ENCODE measurements at regions not wholly inside any gene's neighbourhood (a gene's known extent, or its start where the extent isn't known, plus 50 kb on each side); places are given as distances from the start of the nearest gene placed in this dataset.

DNA sequence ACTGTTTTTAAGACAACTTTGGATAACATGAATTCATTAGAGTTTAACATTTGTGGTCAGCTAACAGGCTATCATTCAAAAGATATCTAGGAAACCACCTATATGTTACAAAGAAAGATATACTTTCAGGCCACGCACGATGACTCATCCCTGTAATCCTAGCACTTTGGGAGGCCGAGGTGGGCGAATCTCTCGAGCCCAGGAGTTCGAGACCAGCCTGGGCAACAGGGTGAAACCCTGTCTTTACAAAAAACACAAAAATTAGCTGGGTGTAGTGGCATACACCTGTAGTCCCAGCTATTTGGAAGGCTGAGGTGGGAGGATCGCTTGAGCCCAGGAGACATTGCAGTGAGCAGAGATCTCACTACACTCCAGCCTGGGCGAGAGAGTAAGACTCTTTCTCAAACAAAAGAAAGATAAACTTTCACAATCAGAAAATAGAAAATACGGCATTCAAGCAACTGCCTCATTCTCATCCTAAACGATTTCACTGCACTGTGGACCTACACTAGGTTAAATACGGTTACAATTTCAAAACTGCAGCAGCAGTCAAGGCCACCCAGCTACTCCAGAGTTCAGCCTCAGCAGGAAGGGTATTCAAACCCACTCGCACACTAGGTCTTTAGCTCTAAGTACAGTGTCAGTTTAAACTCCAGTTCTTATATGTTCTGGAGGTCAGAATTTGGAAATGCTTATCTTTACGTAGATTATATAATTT is 250.0 kb upstream of the SLC39A10 start:
- no peak for DNase-seq (ENCODE audit: low read depth in 1 of 2, low spot score in 1 of 2)
- no peak overlapping the region for H3K27ac ChIP-seq
- H3K36me3 ChIP-seq = no peaks in the 10 kb centered on the region
- no peaks in the 10 kb centered on the region for H3K9me3 ChIP-seq (ENCODE audit: low read depth)
- H3K27me3 ChIP-seq = no peaks in the 10 kb centered on the region
- no peak overlapping the region for H3K4me3 ChIP-seq
- TF ChIP-seq, protein P1, sequence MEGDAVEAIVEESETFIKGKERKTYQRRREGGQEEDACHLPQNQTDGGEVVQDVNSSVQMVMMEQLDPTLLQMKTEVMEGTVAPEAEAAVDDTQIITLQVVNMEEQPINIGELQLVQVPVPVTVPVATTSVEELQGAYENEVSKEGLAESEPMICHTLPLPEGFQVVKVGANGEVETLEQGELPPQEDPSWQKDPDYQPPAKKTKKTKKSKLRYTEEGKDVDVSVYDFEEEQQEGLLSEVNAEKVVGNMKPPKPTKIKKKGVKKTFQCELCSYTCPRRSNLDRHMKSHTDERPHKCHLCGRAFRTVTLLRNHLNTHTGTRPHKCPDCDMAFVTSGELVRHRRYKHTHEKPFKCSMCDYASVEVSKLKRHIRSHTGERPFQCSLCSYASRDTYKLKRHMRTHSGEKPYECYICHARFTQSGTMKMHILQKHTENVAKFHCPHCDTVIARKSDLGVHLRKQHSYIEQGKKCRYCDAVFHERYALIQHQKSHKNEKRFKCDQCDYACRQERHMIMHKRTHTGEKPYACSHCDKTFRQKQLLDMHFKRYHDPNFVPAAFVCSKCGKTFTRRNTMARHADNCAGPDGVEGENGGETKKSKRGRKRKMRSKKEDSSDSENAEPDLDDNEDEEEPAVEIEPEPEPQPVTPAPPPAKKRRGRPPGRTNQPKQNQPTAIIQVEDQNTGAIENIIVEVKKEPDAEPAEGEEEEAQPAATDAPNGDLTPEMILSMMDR (IDR thresholded peaks at IDR 0.05; ENCODE audit: low read depth, low read length) = no peak
- no peaks in the 10 kb centered on the region for H3K4me1 ChIP-seq (ENCODE audit: low read depth)

DNA sequence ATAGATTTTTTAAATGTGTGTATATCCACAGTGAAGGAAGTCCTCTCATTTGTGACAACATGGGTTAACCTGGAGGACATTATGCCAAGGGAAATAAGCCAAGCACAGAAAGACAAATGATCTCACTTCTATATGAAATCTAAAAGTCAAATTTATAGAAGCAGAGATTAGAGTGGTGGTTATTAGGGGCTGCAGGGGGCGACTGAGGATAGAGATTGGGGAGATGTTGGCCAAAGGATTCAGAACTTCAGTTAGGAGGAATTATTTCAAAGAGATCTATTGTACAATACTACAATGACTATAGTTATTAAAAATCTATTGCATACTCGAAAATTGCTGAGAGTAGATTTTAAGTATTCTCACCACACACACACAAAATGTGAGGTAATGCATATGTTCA is 252.4 kb upstream of the SLC39A10 start:
- no peaks in the 10 kb centered on the region for H3K36me3 ChIP-seq
- H3K4me3 ChIP-seq = no peak overlapping the region
- no peak overlapping the region for H3K27ac ChIP-seq
- peak; percentile 21 to 30 for DNase-seq (ENCODE audit: low read depth in 1 of 2, low spot score in 1 of 2)
- no peaks in the 10 kb centered on the region for H3K27me3 ChIP-seq
- TF ChIP-seq, protein P1 (IDR thresholded peaks at IDR 0.05; ENCODE audit: low read depth, low read length) = peak; percentile 4
- H3K4me1 ChIP-seq (ENCODE audit: low read depth) = no peaks in the 10 kb centered on the region
- H3K9me3 ChIP-seq (ENCODE audit: low read depth) = no peaks in the 10 kb centered on the region

DNA sequence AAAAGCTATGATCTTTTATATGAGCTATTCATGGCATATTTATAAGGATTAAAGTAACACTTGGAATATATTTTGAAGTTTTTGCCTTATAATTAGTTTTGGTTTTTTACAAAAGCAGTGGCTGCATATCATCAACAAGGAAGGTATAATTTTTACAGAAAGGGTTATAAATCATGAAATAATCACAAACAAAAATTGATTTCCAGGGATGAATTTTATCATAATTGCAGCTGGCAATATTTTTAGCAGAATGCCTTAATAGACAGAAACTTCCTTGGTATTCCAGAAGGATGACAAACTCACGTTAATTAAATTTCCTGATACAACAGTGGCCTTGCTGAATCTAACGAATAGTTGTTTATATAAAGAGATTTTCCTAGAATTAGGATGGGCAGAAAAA is 260.5 kb upstream of the SLC39A10 start:
- no peaks in the 10 kb centered on the region for H3K27me3 ChIP-seq
- TF ChIP-seq, protein P1 (IDR thresholded peaks at IDR 0.05; ENCODE audit: low read depth, low read length) = no peak
- H3K4me1 ChIP-seq (ENCODE audit: low read depth) = no peaks in the 10 kb centered on the region
- H3K9me3 ChIP-seq (ENCODE audit: low read depth) = no peaks in the 10 kb centered on the region
- DNase-seq (ENCODE audit: low read depth in 1 of 2, low spot score in 1 of 2) = no peak
- no peak overlapping the region for H3K4me3 ChIP-seq
- H3K27ac ChIP-seq = no peak overlapping the region
- no peaks in the 10 kb centered on the region for H3K36me3 ChIP-seq

DNA sequence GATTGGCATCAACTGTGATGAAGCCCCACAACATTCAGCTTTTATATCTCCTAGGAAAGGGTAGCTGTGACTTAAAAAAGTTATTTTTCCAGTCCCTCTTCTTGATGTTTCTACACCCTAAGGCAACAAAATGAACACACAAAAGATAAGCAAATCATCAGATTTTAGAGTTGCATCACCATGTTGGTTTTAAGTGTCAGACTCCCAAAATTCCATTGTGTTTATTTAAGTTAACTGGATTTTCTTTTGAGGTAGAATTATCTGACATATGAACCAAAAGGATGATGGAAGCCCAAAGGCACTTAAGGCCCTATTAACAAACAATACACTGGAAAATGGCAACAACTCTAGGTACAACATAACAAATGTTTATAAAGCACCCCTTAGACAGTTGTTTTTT is 261.7 kb upstream of the SLC39A10 start:
- TF ChIP-seq, protein P1 (IDR thresholded peaks at IDR 0.05; ENCODE audit: low read depth, low read length) = no peak
- peak in 1 of 2 donors; percentile 62 for DNase-seq (ENCODE audit: low read depth in 1 of 2, low spot score in 1 of 2)

DNA sequence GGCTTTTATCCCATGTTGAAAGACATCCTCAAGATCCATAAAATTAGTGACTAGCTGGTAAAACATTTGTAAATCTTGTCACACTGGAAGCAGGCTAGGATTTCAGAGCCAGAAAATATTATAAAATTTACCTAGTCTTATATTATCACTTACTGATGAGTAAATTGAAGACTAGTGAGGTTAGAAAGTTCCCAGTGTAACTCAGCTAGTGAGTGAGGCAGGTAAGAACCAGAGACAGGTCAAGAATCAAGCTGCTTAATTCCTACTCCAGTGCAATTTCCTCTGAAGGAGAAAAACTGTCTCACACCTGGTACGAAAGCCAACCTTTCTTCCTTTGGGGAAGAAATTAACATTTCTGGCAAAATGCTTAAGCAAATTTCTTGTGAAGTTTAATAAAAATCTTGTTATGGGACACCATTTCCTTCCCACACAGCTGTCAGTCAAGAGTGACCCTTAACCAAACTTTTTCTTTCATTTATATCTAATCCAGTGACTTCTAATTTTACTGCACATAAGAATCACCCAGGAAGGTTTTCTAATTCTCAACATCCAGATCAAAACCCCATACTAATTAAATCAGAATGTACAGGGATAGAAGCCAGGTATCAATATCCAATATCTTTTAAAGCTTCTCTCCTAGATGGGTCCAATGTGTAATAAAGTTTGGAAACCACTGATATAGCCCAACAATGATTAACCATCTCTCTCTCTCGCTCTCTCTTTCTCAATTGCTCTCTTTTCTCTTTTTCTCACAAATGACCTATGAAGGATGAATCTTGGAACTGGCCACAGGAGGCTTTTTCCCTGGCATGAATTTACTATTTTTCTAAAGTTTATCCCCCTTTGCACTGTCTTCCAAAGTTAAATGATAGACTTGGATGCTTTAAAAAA is 264.3 kb upstream of the SLC39A10 start:
- H3K36me3 ChIP-seq = no peaks in the 10 kb centered on the region

More for the DNA sequence above, 261.7 kb upstream of the SLC39A10 start:
- no peaks in the 10 kb centered on the region for H3K36me3 ChIP-seq
- no peak overlapping the region for H3K27ac ChIP-seq
- H3K9me3 ChIP-seq (ENCODE audit: low read depth) = no peaks in the 10 kb centered on the region
- H3K4me3 ChIP-seq = no peak overlapping the region
- H3K4me1 ChIP-seq (ENCODE audit: low read depth) = no peaks in the 10 kb centered on the region
- H3K27me3 ChIP-seq = no peaks in the 10 kb centered on the region

More for the DNA sequence above, 264.3 kb upstream of the SLC39A10 start:
- TF ChIP-seq, protein P1 (IDR thresholded peaks at IDR 0.05; ENCODE audit: low read depth, low read length) = no peak
- Histone ChIP-seq H3K9me3 (ENCODE audit: low read depth) (no peaks in the 10 kb centered on the region), H3K4me3 (no peak overlapping the region), H3K4me1 (ENCODE audit: low read depth) (no peaks in the 10 kb centered on the region), H3K27me3 (no peaks in the 10 kb centered on the region), H3K27ac (no peak overlapping the region)
- no peak for DNase-seq (ENCODE audit: low read depth in 1 of 2, low spot score in 1 of 2)
